ENCODE measurements at regions not wholly inside any gene's neighbourhood (a gene's known extent, or its start where the extent isn't known, plus 50 kb on each side); places are given as distances from the start of the nearest gene placed in this dataset.

GRCh38 chr2:60097298-60097697 is 456.2 kb downstream of the BCL11A start:
- DNase-seq (ENCODE audit: low read depth in 2 of 2), result no peak

DNA sequence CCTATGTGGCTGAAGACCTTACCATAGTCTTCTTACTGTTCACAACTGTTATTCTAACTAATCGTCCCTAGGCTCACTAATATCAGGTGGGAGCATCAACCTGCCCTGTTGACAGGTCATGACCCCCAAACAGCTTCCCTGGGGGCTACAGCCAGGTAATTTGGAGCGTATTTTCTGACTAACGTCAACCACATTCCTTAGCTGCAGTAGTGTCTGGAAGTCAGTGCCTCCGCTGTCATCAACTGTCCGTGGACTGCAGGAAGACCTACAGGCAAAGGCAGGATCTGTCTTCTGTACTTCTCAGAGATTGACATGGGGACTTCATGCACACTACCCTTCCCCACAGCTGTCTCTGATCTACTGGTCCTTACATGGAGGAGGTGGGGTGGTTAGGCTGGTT is 456.9 kb downstream of the BCL11A start:
- DNase-seq (ENCODE audit: low read depth in 2 of 2), result no peak

DNA sequence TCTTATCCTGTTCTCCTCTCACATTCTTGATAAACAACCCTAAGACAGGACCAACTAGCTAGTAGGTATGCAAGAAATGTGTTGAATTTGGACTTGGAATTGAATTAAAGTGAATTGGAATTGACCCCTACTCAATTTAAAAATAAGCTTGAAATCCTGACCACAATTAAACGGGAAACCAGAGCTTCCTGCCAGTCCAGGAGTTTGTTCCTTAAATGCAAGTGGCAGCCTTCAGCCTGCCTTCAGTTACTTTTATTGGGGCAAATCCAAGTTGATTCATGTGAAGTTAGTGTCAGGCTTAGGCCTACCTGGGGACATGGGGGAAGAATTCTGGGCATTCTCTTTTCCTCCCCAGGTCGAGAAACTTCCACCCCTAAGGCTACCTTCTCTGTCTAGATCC is 457.6 kb downstream of the BCL11A start:
- no peak for DNase-seq (ENCODE audit: low read depth in 2 of 2)

- DNase-seq (ENCODE audit: low read depth in 2 of 2), result no peak
Measured at GRCh38 chr2:60095202-60095815, 458.1 kb downstream of the BCL11A start.

- DNase-seq (ENCODE audit: low read depth in 2 of 2), result no peak
Measured at GRCh38 chr2:60094450-60094929, 459.0 kb downstream of the BCL11A start.

GRCh38 chr2:60092781-60093180 is 460.7 kb downstream of the BCL11A start:
- DNase-seq (ENCODE audit: low read depth in 2 of 2), result no peak

DNA sequence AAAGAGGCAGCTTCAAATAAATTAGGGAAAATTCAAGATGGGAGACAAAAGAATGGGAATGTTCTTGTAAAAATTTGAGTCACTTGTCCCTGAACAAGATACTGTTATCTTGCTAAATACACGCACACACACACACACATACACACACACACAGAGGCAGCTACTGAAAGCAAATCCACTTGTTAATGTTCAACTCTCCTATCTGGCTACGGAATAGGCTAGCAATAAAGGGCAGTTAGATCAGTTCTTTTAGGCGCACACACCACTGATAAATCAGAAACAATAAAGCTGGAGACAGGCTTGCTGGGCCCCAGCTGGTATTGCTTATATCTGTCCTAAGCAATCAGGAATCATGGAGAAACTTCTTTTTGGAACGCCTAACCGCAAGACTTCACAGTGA is 461.6 kb downstream of the BCL11A start:
- no peak for DNase-seq (ENCODE audit: low read depth in 2 of 2)

- no peak for DNase-seq (ENCODE audit: low read depth in 2 of 2)
Measured at GRCh38 chr2:60091266-60091665, 462.2 kb downstream of the BCL11A start.

- no peak for DNase-seq (ENCODE audit: low read depth in 2 of 2)
Measured at GRCh38 chr2:60079562-60079961, 473.9 kb downstream of the BCL11A start.

- no peak for DNase-seq (ENCODE audit: low read depth in 2 of 2)
Measured at GRCh38 chr2:60075048-60075447, 478.4 kb downstream of the BCL11A start.

GRCh38 chr2:60073201-60073600 is 480.3 kb downstream of the BCL11A start:
- DNase-seq (ENCODE audit: low read depth in 2 of 2), result no peak

DNA sequence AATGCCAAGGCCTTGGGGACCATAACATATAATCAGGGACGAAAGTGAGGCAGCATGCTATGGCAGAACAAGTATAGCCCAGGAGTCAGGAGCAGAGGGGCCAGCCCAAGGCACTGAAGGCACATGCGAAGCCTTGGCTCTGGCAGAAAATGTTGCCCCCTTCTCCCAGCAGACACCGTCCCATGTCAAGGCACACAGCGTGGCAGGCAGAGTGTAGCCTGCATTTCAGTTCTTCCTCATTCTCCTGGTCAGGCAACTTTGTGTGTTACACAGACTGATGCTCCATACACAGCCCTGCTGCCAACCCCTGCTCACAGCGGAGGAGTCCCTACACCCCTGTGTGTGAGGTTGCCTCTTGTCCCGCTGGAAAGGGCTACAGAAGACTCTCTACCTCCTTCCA is 480.8 kb downstream of the BCL11A start:
- no peak for DNase-seq (ENCODE audit: low read depth in 2 of 2)

- DNase-seq (ENCODE audit: low read depth in 2 of 2), result no peak
Measured at GRCh38 chr2:60071490-60071831, 482.0 kb downstream of the BCL11A start.

DNA sequence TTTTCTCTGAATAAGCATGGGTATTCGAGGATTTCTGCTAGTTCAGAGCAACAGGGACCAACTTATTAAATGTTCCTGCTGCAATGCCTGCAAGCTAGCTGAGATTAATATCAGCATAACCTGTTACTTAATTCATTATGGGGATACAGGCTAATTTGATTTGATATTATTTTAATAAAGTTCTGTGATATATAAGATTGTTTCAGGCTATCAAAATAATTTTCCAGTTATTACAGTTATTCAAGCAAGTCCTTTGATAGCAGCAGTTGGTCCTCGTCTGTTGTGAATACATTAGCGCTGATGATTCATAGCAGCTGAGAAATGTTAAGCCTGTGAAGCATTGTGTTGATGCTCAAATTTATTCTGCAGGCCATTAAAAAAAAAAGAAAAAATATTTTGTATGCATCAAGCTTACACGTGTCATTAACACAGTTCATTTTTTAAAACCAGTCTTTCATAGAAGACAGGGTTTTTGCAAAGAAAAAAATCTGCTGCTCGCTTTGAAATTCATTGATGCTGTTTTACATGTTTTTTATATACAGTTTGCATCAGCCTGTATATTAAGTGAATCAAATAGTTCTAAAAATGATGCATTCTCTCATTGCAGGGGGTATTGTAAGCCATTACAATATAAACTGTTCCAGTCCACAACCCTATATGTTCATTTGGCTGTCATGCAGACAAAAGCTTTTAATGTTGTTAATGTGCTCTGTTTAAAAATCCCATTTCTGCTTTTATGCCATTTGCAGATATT is 482.5 kb downstream of the BCL11A start:
- no peak for DNase-seq (ENCODE audit: low read depth in 2 of 2)

DNA sequence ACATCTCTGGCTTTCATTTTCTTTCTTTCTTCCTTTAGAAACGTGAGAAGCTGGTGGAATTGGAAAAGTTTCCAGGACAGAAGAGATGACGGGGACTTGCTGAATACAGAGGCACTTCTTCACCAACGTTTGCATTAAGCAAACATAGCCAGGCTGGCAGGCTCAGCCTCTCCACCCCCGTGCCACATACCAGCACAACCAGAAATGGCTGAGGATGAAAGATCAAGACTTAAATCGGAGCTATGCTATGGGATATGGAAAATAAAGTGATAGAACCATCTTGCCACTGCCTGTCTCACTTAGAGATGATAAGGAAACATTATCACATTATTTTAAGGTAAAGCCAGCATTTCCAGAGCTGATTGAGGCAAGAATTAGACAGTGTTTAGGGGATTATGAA is 483.3 kb downstream of the BCL11A start:
- no peak for DNase-seq (ENCODE audit: low read depth in 2 of 2)

GRCh38 chr2:60068755-60069154 is 484.7 kb downstream of the BCL11A start:
- no peak for DNase-seq (ENCODE audit: low read depth in 2 of 2)

DNA sequence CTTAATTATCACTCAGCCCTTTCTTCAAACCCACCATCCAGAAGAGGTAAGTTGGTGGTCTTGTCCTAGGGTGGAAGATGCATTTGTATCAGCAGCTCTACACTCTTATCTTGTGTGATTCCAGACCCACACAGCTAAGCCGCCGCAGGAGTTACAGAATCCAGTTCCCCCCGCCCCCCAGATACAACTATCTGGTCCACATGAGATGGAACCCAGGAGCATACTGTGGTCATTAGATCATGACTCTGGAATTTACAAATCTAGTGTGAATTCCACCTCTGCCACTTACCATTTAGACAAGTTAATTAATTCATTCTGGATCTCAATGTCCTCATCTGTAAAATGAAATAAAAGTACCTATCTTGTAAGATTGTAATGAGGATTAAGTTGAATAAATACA is 486.4 kb downstream of the BCL11A start:
- DNase-seq (ENCODE audit: low read depth in 2 of 2), result no peak

DNA sequence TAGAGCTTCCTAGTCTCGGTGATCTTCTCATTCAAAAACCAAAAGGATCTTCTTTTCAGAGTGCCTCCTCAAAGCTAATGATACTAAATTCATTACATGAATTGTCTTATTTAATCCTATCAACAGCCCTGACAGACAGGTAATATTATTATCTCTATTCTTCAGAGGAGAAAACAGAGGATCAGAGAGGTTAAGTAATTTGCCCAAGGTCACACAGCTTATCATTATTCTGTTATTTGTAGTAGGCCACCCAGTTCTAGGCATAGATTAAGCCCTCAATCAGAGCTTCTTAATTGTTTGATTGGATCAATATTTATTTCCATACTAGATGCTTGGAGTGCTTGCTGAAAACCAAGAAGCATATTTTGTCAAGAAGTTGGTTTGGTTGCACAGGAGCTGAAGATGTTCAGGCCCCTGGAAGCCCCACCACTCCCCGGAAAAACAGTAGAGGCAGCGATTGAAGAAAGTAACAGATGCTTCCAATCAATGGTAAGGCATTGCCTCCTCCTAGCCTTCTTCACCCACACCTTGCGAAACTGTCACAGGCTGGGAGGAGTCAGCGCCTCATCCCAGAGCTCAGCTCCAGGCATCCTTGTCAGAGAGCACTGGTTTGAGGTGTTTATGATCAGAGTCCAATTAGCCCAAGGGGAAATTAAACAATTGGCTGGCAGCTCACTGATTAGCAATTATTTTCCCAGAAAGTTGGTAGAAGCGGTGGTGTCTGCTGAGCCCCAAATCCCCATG is 487.2 kb downstream of the BCL11A start:
- DNase-seq (ENCODE audit: low read depth in 2 of 2), result no peak

DNA sequence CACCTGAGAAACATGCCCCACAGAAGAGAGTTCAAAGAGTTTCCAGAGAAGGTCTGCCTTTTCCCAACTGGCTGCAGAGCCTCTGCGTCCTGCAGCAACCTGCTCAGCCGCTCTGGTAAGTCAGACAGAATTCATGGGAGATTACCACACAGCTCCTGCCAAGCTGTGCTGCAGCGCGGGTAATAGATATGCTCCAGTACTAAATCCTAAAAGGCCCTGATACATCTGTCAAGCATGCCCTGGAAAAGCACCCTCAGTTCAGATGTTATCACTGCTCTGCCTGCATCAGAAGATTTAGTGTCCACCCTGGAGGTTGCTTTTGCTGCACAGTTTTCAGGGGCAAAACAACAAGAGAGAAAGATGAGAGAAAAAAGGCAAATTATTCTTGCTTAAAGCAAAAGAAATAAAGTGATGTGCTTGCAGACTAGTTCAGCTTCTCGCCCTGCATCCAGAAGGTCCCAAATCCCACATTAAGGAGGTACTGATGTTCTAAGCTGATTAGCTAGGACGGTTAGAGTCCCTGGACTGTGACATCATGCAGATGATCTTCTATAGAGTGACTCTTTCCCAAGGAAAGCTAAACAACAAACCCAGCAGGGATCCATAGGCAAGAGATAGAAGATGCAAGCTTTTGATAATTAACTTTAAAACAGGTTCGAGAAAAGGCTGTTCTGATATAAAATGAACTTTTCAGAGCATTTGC is 488.6 kb downstream of the BCL11A start:
- no peak for DNase-seq (ENCODE audit: low read depth in 2 of 2)

- no peak for DNase-seq (ENCODE audit: low read depth in 2 of 2)
Measured at GRCh38 chr2:60058781-60059180, 494.7 kb downstream of the BCL11A start.

DNA sequence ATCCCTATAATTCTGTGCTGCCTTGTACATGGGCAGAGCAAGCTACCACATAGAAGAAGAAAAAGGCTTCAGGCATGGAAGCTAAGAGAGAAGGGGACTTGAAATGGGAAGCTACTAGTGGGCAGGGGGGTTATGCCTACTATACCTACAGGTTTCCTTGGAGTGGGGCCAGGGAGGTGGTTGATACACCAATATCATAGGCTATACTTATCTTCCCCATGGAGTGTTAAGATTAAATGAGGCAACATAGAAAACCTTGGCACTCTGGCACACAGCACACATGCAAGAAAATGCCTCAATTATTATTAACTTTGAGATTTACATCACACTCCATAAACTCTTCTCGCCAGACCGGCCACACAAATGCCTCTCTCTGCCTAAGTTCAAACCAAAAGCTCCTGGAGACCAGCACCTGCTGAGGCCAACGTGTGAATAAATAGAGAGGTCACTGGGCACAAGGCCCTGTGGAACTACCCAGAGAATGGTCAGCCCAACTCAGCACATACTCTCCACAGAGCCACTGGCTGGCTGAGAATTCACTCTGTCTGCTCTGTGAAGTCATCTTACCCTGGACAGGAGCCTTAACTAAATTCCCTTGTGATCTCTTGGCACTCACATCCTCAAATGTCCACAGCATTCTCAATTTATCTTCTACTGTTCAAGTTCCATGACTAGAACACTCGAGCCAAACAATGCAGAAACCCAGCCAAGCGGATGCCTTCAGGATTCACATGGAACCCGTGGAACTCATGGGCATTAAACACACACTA is 498.7 kb downstream of the BCL11A start:
- no peak for DNase-seq (ENCODE audit: low read depth in 2 of 2)

DNA sequence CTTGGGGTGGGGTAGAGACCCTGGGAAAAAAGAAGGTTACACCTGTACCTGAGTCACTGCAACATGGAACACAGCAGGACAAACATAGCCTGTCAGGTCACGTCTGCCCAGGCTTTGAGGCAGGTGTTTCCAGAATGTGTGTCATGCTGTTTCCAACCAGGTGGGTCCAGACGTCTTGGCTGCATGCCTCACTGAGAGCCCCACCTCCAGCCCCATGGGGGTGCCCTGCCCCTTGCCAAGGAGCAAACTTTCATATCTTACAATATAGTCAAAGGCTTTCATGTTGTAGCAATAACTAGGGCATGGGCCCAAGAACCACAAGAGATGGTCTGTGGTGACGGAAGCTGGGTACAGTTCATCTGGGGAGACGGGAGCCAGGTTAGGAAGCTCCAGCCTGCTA is 499.7 kb downstream of the BCL11A start:
- no peak for DNase-seq (ENCODE audit: low read depth in 2 of 2)

Data from stimulated activated CD4-positive, alpha-beta T cell treated with anti-CD3 and anti-CD28 coated beads, Interleukin-1b, Interleukin-23, amount 100 ng/mL, for 4 hours (primary cell).